Tibial nerve (tissue), 4 donors: ENCODE measurements at regions not wholly inside any gene's neighbourhood (a gene's known extent, or its start where the extent isn't known, plus 50 kb on each side); places are given as distances from the start of the nearest gene placed in this dataset.

Experiments used
- EP300 ChIP-seq, 2 donors: sonication (generic); formaldehyde crosslinking; IDR thresholded peaks; one replicate each; pipeline ENCODE4 v1.6.1; 2017; ENCODE audit warnings: antibody characterized with exemption in 2 of 2, mild to moderate bottlenecking in 1 of 2
- POLR2A ChIP-seq, 2 donors: fragments of 450-650 bp; IDR thresholded peaks; one replicate each; pipeline ENCODE4 v1.6.1; 2017; ENCODE audit warnings: antibody characterized with exemption in 2 of 2, mild to moderate bottlenecking in 2 of 2, moderate library complexity in 2 of 2
- TF ChIP-seq, protein P1 (sequence below), 5 experiments: fragments of 200-600 bp in 3 of 5; fragments of 450-650 bp in 2 of 5; sonication (generic) in 3 of 5; IDR thresholded peaks; one replicate each; pipeline ENCODE4 v1.5.1; 2016 to 2019; ENCODE audit warnings: antibody characterized with exemption in 5 of 5, mild to moderate bottlenecking in 3 of 5, moderate library complexity in 2 of 5

DNA sequence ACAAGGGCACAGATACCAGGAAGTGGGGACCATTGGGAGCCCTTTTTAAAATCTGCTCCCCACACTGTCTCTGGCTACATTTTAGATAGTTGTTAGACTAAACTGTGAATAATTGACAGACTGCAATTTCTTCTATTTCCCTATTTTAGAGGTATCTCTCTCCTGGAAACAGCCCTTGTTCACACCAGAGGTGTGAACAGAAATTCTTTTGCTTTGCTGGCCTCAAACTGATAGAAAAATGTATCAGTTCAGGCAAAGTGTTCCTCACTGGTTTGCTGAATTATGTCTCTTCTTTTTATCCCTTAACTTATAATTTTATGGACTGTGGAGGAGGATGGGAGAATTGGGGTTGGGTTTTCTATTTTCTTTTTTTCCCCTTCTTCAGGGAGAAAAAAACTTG is 513.2 kb upstream of the SULF2 start:
- TF ChIP-seq POLR2A (IDR thresholded peaks at IDR 0.05) (no peak), EP300 (IDR thresholded peaks at IDR 0.05) (no peak)
- TF ChIP-seq, protein P1, sequence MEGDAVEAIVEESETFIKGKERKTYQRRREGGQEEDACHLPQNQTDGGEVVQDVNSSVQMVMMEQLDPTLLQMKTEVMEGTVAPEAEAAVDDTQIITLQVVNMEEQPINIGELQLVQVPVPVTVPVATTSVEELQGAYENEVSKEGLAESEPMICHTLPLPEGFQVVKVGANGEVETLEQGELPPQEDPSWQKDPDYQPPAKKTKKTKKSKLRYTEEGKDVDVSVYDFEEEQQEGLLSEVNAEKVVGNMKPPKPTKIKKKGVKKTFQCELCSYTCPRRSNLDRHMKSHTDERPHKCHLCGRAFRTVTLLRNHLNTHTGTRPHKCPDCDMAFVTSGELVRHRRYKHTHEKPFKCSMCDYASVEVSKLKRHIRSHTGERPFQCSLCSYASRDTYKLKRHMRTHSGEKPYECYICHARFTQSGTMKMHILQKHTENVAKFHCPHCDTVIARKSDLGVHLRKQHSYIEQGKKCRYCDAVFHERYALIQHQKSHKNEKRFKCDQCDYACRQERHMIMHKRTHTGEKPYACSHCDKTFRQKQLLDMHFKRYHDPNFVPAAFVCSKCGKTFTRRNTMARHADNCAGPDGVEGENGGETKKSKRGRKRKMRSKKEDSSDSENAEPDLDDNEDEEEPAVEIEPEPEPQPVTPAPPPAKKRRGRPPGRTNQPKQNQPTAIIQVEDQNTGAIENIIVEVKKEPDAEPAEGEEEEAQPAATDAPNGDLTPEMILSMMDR (IDR thresholded peaks at IDR 0.05) = no peak
